Spleen (tissue), 11 donors: ENCODE measurements at regions not wholly inside any gene's neighbourhood (a gene's known extent, or its start where the extent isn't known, plus 50 kb on each side); places are given as distances from the start of the nearest gene placed in this dataset.

Experiments
- DNase-seq: peaks from one replicate; pipeline ENCODE4 v3.0.0-alpha.2; 2020
- H3K27ac ChIP-seq, 8 donors: fragments of 200-600 bp; sonication (generic) in 7 of 8; 1 replicate in 4 of 8; 2 replicates in 4 of 8; pipeline versions ENCODE4 v1.5.0 to v1.8.0; 2016 to 2021; ENCODE audit warnings: inconsistent platforms in 4 of 8, mild to moderate bottlenecking in 4 of 8, moderate library complexity in 1 of 8
- H3K27me3 ChIP-seq, 7 donors: fragments of 200-600 bp; sonication (generic) in 6 of 7; replicated peaks in 1 of 7; 1 replicate in 4 of 7; 2 replicates in 3 of 7; pipeline versions ENCODE4 v1.5.0 to v1.8.0; 2016 to 2021; ENCODE audit warnings: inconsistent platforms in 3 of 7, mild to moderate bottlenecking in 1 of 7
- H3K36me3 ChIP-seq, 6 donors: fragments of 200-600 bp; sonication (generic) in 5 of 6; 1 replicate in 4 of 6; 2 replicates in 2 of 6; pipeline versions ENCODE4 v1.5.0 to v1.8.0; 2016 to 2021; ENCODE audit warnings: inconsistent platforms in 2 of 6
- H3K4me1 ChIP-seq, 6 donors: fragments of 200-600 bp; sonication (generic) in 5 of 6; 1 replicate in 3 of 6; 2 replicates in 3 of 6; pipeline versions ENCODE4 v1.5.0 to v1.8.0; 2016 to 2021; ENCODE audit warnings: inconsistent platforms in 3 of 6
- H3K4me3 ChIP-seq, 8 donors: fragments of 200-600 bp; sonication (generic) in 7 of 8; 1 replicate in 4 of 8; 2 replicates in 4 of 8; pipeline versions ENCODE4 v1.5.0 to v1.8.0; 2016 to 2021; ENCODE audit warnings: inconsistent platforms in 4 of 8, mild to moderate bottlenecking in 4 of 8, moderate library complexity in 2 of 8
- H3K9me3 ChIP-seq, 8 donors: fragments of 200-600 bp; sonication (generic) in 7 of 8; 1 replicate in 4 of 8; 2 replicates in 4 of 8; pipeline versions ENCODE4 v1.5.0 to v1.8.0; 2016 to 2021; ENCODE audit warnings: inconsistent platforms in 4 of 8
- POLR2A ChIP-seq, 3 donors: fragments of 450-650 bp; IDR thresholded peaks; one replicate each; pipeline ENCODE4 v1.5.1; 2017; ENCODE audit warnings: antibody characterized with exemption in 3 of 3, mild to moderate bottlenecking in 1 of 3
- POLR2AphosphoS5 ChIP-seq, 3 donors: sonication (generic); formaldehyde crosslinking; IDR thresholded peaks; one replicate each; pipeline ENCODE4 v1.5.1; 2017; ENCODE audit warnings: antibody characterized with exemption in 3 of 3
- WGBS, 5 donors: extraction: QIAGEN DNeasy Blood & Tissue Kit in 3 of 5; methylation state at CpG; one replicate each; pipeline versions ENCODE4 v1.1.5 to v1.1.7; 2013 to 2018; 5-methylcytosine and 5-hydroxymethylcytosine counted together
- intact Hi-C: fragments of 100-400 bp; cut with DNase I; formaldehyde crosslinking; loops from one replicate; pipeline ENCODE4 v1.15.0; 2023; ENCODE audit warnings: low total_unique reads
- TF ChIP-seq, protein P1 (sequence below), 11 experiments: fragments of 200-600 bp in 7 of 11; fragments of 450-650 bp in 4 of 11; sonication (generic) in 4 of 11; IDR thresholded peaks in 8 of 11; conservative IDR thresholded peaks in 3 of 11; 1 replicate in 7 of 11; 2 replicates in 4 of 11; pipeline versions ENCODE4 v1.4.0 to v1.8.0; 2016 to 2021; ENCODE audit warnings: antibody characterized with exemption in 11 of 11, inconsistent platforms in 4 of 11, mild to moderate bottlenecking in 1 of 11
- donor health status: healthy with polysubstance abuse.
- donor health status: DM: no; HTN: no; CAD: no; lungs with moderate emphysema.
- donor health status: DM: no; HTN: no; CAD: no.
- donor health status: Bipolar disorder and iron deficiency.
- donor health status: healthy.
- donor health status: DM: no; HTN: no; CAD: no.
- donor health status: DM: yes; HTN: yes; CAD: no.

DNA sequence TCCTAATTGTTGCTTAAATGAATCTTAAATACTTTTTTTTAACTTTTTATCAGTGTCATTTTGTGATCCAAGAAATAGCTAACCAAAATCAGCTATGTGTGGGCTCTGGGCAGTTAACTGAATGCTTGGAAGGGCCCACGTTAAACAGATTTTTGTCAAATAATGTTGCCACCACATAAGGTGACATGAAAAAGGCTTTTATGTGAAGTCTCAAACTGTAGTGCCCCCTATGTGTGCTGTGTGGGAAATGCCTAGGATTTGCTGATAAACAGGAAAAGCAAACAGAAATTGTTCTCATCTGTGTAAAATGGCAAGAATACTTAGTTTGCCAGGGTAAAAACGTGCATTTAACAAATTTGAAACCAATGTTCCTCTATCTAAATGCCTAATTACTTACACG is 242.2 kb downstream of the ZNF516 start:
- H3K27me3 ChIP-seq: no peaks in the 10 kb centered on the region
- 38 to 46% (median 41%) methylated on average over 3 of the region's 3 CpGs for WGBS, 5 donors
- intact Hi-C loops: no loop called here
- no peaks in the 10 kb centered on the region for H3K4me1 ChIP-seq
- TF ChIP-seq, protein P1, sequence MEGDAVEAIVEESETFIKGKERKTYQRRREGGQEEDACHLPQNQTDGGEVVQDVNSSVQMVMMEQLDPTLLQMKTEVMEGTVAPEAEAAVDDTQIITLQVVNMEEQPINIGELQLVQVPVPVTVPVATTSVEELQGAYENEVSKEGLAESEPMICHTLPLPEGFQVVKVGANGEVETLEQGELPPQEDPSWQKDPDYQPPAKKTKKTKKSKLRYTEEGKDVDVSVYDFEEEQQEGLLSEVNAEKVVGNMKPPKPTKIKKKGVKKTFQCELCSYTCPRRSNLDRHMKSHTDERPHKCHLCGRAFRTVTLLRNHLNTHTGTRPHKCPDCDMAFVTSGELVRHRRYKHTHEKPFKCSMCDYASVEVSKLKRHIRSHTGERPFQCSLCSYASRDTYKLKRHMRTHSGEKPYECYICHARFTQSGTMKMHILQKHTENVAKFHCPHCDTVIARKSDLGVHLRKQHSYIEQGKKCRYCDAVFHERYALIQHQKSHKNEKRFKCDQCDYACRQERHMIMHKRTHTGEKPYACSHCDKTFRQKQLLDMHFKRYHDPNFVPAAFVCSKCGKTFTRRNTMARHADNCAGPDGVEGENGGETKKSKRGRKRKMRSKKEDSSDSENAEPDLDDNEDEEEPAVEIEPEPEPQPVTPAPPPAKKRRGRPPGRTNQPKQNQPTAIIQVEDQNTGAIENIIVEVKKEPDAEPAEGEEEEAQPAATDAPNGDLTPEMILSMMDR (IDR thresholded peaks at IDR 0.05 in 8 of 11, conservative IDR thresholded peaks at IDR 0.05 in 3 of 11): peak in 5 of 11 experiments; percentile 12 to 27 (median 14)
- no peak for TF ChIP-seq POLR2A (IDR thresholded peaks at IDR 0.05)
- no peak for TF ChIP-seq POLR2AphosphoS5 (IDR thresholded peaks at IDR 0.05)
- no peaks in the 10 kb centered on the region for H3K36me3 ChIP-seq
- H3K4me3 ChIP-seq: no peak overlapping the region
- H3K27ac ChIP-seq: no peak overlapping the region
- no peaks in the 10 kb centered on the region for H3K9me3 ChIP-seq
- no peak for DNase-seq

DNA sequence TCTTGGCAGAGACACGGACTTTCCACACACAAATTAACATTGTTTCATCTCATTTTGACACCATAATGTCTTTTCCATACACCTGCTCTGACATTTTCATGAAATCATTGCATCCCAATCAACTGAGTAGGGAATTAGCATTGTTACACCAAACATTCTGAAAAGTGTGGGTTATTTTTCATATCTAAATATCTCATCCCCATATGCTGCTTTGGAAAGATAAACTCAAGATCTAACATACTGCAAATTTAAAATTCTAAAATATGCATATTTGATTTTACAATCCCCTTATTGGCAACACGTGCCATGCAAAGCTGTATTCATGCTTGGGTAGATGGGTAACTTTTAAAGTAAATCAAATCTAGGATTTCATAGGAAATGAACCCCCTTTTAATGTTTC is 242.9 kb downstream of the ZNF516 start:
- Histone ChIP-seq H3K27ac (no peak overlapping the region), H3K4me1 (no peaks in the 10 kb centered on the region), H3K4me3 (no peak overlapping the region), H3K27me3 (no peaks in the 10 kb centered on the region), H3K36me3 (no peaks in the 10 kb centered on the region), H3K9me3 (no peaks in the 10 kb centered on the region)
- intact Hi-C loops: no loop called here
- TF ChIP-seq POLR2A (IDR thresholded peaks at IDR 0.05) (no peak), POLR2AphosphoS5 (IDR thresholded peaks at IDR 0.05) (no peak)
- TF ChIP-seq, protein P1 (IDR thresholded peaks at IDR 0.05 in 8 of 11, conservative IDR thresholded peaks at IDR 0.05 in 3 of 11): no peak
- DNase-seq: no peak
- WGBS, 5 donors: 62 to 79% (median 73%) methylated on average over 2 of the region's 2 CpGs

DNA sequence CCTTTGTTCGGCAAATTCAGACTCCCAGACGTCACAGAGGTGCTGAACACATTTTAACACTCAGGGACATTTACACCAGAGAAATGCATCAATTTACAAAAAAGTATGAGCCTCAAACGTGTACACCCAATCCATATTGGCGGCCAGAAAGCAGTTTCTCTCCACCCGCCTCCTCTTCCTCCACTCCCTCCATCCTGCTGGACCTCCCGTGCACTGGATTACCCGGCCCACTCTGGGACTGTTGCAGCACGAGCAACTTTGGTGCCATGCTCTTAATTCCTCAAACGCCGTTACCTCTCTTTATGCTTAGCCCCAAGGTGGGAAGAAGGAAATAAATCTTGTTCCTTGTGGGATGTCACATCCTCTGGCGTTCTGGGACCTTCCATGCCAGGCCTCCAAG is 243.4 kb downstream of the ZNF516 start:
- H3K9me3 ChIP-seq: no peaks in the 10 kb centered on the region
- TF ChIP-seq POLR2A (IDR thresholded peaks at IDR 0.05) (no peak), POLR2AphosphoS5 (IDR thresholded peaks at IDR 0.05) (no peak)
- TF ChIP-seq, protein P1 (IDR thresholded peaks at IDR 0.05 in 8 of 11, conservative IDR thresholded peaks at IDR 0.05 in 3 of 11): no peak

DNA sequence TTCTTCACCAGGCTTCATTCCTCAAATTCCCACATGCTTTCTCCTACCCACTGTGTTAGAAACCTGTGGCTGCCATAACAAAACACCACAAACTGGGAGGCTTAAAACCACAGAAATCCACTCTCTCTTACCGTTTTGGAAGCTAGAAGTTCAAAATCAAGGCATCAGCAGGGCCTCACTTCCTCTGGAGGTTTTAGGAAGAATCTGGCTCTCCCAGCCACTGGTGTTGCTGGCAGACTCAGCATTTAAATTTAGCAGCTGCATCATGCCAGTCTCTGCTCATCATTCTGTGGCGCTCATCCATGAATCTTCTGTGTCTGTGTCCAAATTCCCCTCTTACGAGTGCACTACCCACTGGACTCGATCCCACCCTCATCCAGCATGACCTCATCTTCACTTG is 248.5 kb downstream of the ZNF516 start:
- intact Hi-C loops: no loop called here
- Histone ChIP-seq H3K4me3 (no peak overlapping the region), H3K27ac (no peak overlapping the region), H3K9me3 (peaks cover 0 to 15% (median 2%) of the 10 kb centered on the region in 8 donors), H3K4me1 (no peaks in the 10 kb centered on the region), H3K27me3 (no peaks in the 10 kb centered on the region), H3K36me3 (no peaks in the 10 kb centered on the region)
- TF ChIP-seq POLR2A (IDR thresholded peaks at IDR 0.05) (no peak), POLR2AphosphoS5 (IDR thresholded peaks at IDR 0.05) (no peak)
- TF ChIP-seq, protein P1 (IDR thresholded peaks at IDR 0.05 in 8 of 11, conservative IDR thresholded peaks at IDR 0.05 in 3 of 11): no peak
- no peak for DNase-seq
- WGBS, 5 donors: 64 to 73% (median 71%) methylated on average over 4 of the region's 4 CpGs

More for the DNA sequence above, 243.4 kb downstream of the ZNF516 start:
- Histone ChIP-seq H3K27ac (no peak overlapping the region), H3K36me3 (no peaks in the 10 kb centered on the region), H3K27me3 (no peaks in the 10 kb centered on the region), H3K4me1 (no peaks in the 10 kb centered on the region), H3K4me3 (no peak overlapping the region)
- 64 to 71% (median 68%) methylated on average over 11 of the region's 11 CpGs for WGBS, 5 donors
- intact Hi-C loops: no loop called here
- no peak for DNase-seq
